Progenitor cell of endocrine pancreas (in vitro differentiated cells): ENCODE measurements at regions not wholly inside any gene's neighbourhood (a gene's known extent, or its start where the extent isn't known, plus 50 kb on each side); places are given as distances from the start of the nearest gene placed in this dataset.

Source experiments
- DNase-seq: peaks from one replicate; pipeline ENCODE4 v3.0.0; 2021; ENCODE audit warnings: low spot score; ENCODE audit not compliant: unreplicated experiment
- H3K27ac Mint-ChIP-seq: 2 replicates; pipeline ENCODE4 v1.8.0; 2021; ENCODE audit warnings: mild to moderate bottlenecking, moderate library complexity, mixed read lengths
- H3K27me3 Mint-ChIP-seq: 2 replicates; pipeline ENCODE4 v1.8.0; 2021; ENCODE audit warnings: mixed read lengths
- H3K36me3 Mint-ChIP-seq: 2 replicates; pipeline ENCODE4 v1.8.0; 2022; ENCODE audit warnings: mixed read lengths; ENCODE audit not compliant: insufficient read depth
- H3K4me1 Mint-ChIP-seq: 2 replicates; pipeline ENCODE4 v1.8.0; 2021; ENCODE audit warnings: low read depth, mixed read lengths
- H3K4me3 Mint-ChIP-seq: 2 replicates; pipeline ENCODE4 v1.8.0; 2021; ENCODE audit warnings: low read depth, mild to moderate bottlenecking, moderate library complexity, mixed read lengths
- H3K9me3 Mint-ChIP-seq: 2 replicates; pipeline ENCODE4 v1.8.0; 2021; ENCODE audit warnings: low read depth, mixed read lengths
- TF ChIP-seq, protein P1 (sequence below): fragments of 200-600 bp; sonication (generic); IDR thresholded peaks from one replicate; pipeline ENCODE4 v1.5.0; 2021; ENCODE audit warnings: antibody characterized with exemption, mild to moderate bottlenecking; ENCODE audit not compliant: unreplicated experiment

GRCh38 chr7:12939694-12940093 is 252.3 kb downstream of the ARL4A start:
- H3K27me3 Mint-ChIP-seq, result no peaks in the 10 kb centered on the region
- no peak overlapping the region for H3K4me3 Mint-ChIP-seq
- no peak for DNase-seq
- peaks cover 29% of the 10 kb centered on the region for H3K9me3 Mint-ChIP-seq
- TF ChIP-seq, protein P1, sequence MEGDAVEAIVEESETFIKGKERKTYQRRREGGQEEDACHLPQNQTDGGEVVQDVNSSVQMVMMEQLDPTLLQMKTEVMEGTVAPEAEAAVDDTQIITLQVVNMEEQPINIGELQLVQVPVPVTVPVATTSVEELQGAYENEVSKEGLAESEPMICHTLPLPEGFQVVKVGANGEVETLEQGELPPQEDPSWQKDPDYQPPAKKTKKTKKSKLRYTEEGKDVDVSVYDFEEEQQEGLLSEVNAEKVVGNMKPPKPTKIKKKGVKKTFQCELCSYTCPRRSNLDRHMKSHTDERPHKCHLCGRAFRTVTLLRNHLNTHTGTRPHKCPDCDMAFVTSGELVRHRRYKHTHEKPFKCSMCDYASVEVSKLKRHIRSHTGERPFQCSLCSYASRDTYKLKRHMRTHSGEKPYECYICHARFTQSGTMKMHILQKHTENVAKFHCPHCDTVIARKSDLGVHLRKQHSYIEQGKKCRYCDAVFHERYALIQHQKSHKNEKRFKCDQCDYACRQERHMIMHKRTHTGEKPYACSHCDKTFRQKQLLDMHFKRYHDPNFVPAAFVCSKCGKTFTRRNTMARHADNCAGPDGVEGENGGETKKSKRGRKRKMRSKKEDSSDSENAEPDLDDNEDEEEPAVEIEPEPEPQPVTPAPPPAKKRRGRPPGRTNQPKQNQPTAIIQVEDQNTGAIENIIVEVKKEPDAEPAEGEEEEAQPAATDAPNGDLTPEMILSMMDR, result no peak
- H3K4me1 Mint-ChIP-seq, result peaks cover 10% of the 10 kb centered on the region
- no peak overlapping the region for H3K27ac Mint-ChIP-seq
- peaks cover 3% of the 10 kb centered on the region for H3K36me3 Mint-ChIP-seq

DNA sequence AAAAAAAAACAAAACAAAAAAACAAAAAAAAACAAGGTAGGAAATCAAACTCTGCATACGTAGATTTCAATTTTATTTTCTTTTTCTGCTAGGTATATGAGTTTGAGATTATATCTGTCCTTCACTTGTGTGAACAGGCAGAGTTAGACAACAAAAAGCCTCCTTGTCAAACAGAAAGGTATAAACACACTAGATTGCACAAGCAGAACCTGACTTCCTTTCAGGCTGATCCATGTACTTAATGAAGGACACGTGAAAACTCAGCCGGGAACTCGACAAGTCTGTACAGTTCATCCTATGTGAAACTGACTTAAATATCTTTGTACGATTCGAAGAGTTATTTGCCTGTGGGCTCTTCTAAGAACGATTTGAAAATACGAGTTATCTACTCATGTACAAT is 254.1 kb downstream of the ARL4A start:
- Mint-ChIP-seq H3K27me3 (no peaks in the 10 kb centered on the region), H3K27ac (no peak overlapping the region), H3K9me3 (peaks cover 29% of the 10 kb centered on the region), H3K36me3 (peaks cover 3% of the 10 kb centered on the region), H3K4me3 (no peak overlapping the region), H3K4me1 (peaks cover 10% of the 10 kb centered on the region)
- no peak for DNase-seq
- TF ChIP-seq, protein P1, result no peak

GRCh38 chr7:12942609-12943008 is 255.2 kb downstream of the ARL4A start:
- Mint-ChIP-seq H3K27me3 (no peaks in the 10 kb centered on the region), H3K9me3 (peaks cover 18% of the 10 kb centered on the region), H3K4me3 (no peak overlapping the region), H3K36me3 (peaks cover 1% of the 10 kb centered on the region), H3K27ac (no peak overlapping the region), H3K4me1 (peaks cover 10% of the 10 kb centered on the region)
- no peak for DNase-seq
- TF ChIP-seq, protein P1, result no peak

- peaks cover 7% of the 10 kb centered on the region for H3K9me3 Mint-ChIP-seq
- no peak for DNase-seq
Observed at GRCh38 chr7:12943781-12944180, 256.3 kb downstream of the ARL4A start.

GRCh38 chr7:12945901-12946300 is 258.5 kb downstream of the ARL4A start:
- no peak for DNase-seq
- H3K36me3 Mint-ChIP-seq, result no peaks in the 10 kb centered on the region
- no peak overlapping the region for H3K27ac Mint-ChIP-seq
- no peak overlapping the region for H3K4me3 Mint-ChIP-seq
- H3K4me1 Mint-ChIP-seq, result peaks cover 18% of the 10 kb centered on the region
- H3K9me3 Mint-ChIP-seq, result no peaks in the 10 kb centered on the region
- TF ChIP-seq, protein P1, result no peak
- no peaks in the 10 kb centered on the region for H3K27me3 Mint-ChIP-seq

More at GRCh38 chr7:12943781-12944180, 256.3 kb downstream of the ARL4A start:
- H3K36me3 Mint-ChIP-seq, result no peaks in the 10 kb centered on the region
- no peaks in the 10 kb centered on the region for H3K27me3 Mint-ChIP-seq
- TF ChIP-seq, protein P1, result no peak
- no peak overlapping the region for H3K4me3 Mint-ChIP-seq
- H3K27ac Mint-ChIP-seq, result peak overlapping the region; percentile 35
- H3K4me1 Mint-ChIP-seq, result peaks cover 10% of the 10 kb centered on the region
